ENCODE measurements at regions not wholly inside any gene's neighbourhood (a gene's known extent, or its start where the extent isn't known, plus 50 kb on each side); places are given as distances from the start of the nearest gene placed in this dataset.

DNA sequence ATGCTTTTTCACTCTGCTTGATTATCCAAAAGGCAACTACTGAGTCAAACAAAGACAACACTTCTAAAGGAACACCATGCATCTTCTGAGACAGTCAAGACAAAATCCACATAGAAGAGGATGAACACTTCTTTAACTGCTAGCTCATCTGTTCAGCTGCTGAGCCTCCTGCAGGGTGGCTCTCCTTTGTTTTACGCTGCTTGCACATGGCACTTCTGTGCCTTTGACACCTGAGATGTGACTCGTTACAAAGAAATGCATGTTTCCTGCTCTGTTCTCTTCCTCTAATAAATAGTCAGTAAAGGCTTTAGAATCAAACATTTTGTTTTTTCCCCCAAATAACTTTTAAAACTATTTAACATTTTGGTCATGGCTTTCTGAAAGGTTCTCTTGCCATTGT lies 1129.4 kb downstream of the TDRD15 start:
- no peak for DNase-seq (ENCODE audit: low read depth, low spot score)
- Histone ChIP-seq H3K4me1 (ENCODE audit: control insufficient read depth, insufficient read depth, low read length) (no peaks in the 10 kb centered on the region; the same call in 1 of the 2 replicates), H3K27ac (ENCODE audit: low read length) (no peak overlapping the region), H3K27me3 (ENCODE audit: control insufficient read depth, insufficient read depth, low read length) (no peaks in the 10 kb centered on the region), H3K9me3 (ENCODE audit: control insufficient read depth, insufficient read depth, low read length) (no peaks in the 10 kb centered on the region), H3K36me3 (ENCODE audit: control insufficient read depth, insufficient read depth, low read length) (no peaks in the 10 kb centered on the region), H3K4me3 (ENCODE audit: low read length) (no peak overlapping the region)
- no CpG with 5 or more reads among the region's 2 CpGs for WGBS (ENCODE audit: insufficient coverage, insufficient read length)

DNA sequence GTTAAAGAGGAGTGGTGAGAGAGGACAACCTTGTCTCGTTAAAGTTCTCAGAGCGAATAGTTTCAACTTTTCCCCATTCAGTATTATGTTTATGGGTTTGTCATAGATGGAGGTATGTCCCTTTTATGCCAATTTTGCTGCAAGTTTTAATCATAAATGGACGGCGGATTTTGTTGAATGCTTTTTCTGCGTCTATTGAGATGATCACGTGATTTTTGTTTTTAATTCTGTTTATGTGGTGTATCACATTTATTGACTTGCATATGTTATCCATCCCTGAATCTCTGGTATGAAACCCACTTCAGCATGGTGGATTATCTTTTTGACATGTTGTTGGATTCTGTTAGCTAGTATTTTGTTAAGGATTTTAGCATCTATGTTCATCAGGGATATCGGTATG lies 1123.8 kb upstream of the KLHL29 start:
- Histone ChIP-seq H3K27me3 (ENCODE audit: control insufficient read depth, insufficient read depth, low read length) (no peaks in the 10 kb centered on the region), H3K4me3 (ENCODE audit: low read length) (no peak overlapping the region), H3K4me1 (ENCODE audit: control insufficient read depth, insufficient read depth, low read length) (no peaks in the 10 kb centered on the region), H3K27ac (ENCODE audit: low read length) (no peak overlapping the region), H3K9me3 (ENCODE audit: control insufficient read depth, insufficient read depth, low read length) (no peaks in the 10 kb centered on the region), H3K36me3 (ENCODE audit: control insufficient read depth, insufficient read depth, low read length) (no peaks in the 10 kb centered on the region)
- DNase-seq (ENCODE audit: low read depth, low spot score): no peak
- no CpG with 5 or more reads among the region's 7 CpGs for WGBS (ENCODE audit: insufficient coverage, insufficient read length)

GRCh38 chr2:22270341-22270740 lies 1114.6 kb upstream of the KLHL29 start:
- Histone ChIP-seq H3K9me3 (ENCODE audit: control insufficient read depth, insufficient read depth, low read length) (no peaks in the 10 kb centered on the region), H3K27me3 (ENCODE audit: control insufficient read depth, insufficient read depth, low read length) (no peaks in the 10 kb centered on the region), H3K4me3 (ENCODE audit: low read length) (no peak overlapping the region), H3K27ac (ENCODE audit: low read length) (no peak overlapping the region), H3K36me3 (ENCODE audit: control insufficient read depth, insufficient read depth, low read length) (no peaks in the 10 kb centered on the region), H3K4me1 (ENCODE audit: control insufficient read depth, insufficient read depth, low read length) (no peaks in the 10 kb centered on the region)
- DNase-seq (ENCODE audit: low read depth, low spot score): no peak
- WGBS (ENCODE audit: insufficient coverage, insufficient read length): 100% methylated on average over 1 of the region's 1 CpG

GRCh38 chr2:22273853-22274252 lies 1111.1 kb upstream of the KLHL29 start:
- Histone ChIP-seq H3K36me3 (ENCODE audit: control insufficient read depth, insufficient read depth, low read length) (no peaks in the 10 kb centered on the region), H3K4me3 (ENCODE audit: low read length) (no peak overlapping the region), H3K27me3 (ENCODE audit: control insufficient read depth, insufficient read depth, low read length) (no peaks in the 10 kb centered on the region), H3K27ac (ENCODE audit: low read length) (no peak overlapping the region), H3K4me1 (ENCODE audit: control insufficient read depth, insufficient read depth, low read length) (no peaks in the 10 kb centered on the region), H3K9me3 (ENCODE audit: control insufficient read depth, insufficient read depth, low read length) (no peaks in the 10 kb centered on the region)
- WGBS (ENCODE audit: insufficient coverage, insufficient read length): no CpG with 5 or more reads among the region's 1 CpG
- no peak for DNase-seq (ENCODE audit: low read depth, low spot score)

DNA sequence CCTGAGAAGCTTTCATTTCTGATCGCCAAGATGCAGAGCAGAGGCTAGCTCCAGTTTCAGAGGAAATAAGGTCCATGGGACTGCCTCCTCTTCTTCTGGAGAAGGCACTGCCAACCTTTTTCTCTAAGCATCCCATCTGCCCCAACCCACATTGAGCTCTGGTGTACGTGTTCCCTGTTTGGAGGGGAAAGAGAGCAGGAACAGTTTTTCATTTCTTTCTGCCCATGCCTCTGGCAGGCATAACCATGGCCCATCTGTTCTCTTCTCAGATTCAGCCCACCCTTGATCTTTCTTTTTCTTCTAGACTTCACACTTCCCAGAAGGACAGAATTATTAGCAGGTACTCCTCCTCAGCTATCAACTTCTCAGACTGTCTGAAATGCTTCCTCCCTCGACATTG lies 1110.3 kb upstream of the KLHL29 start:
- H3K36me3 ChIP-seq (ENCODE audit: control insufficient read depth, insufficient read depth, low read length): no peaks in the 10 kb centered on the region
- no peak overlapping the region for H3K4me3 ChIP-seq (ENCODE audit: low read length)
- no peaks in the 10 kb centered on the region for H3K4me1 ChIP-seq (ENCODE audit: control insufficient read depth, insufficient read depth, low read length)
- H3K9me3 ChIP-seq (ENCODE audit: control insufficient read depth, insufficient read depth, low read length): no peaks in the 10 kb centered on the region
- no peak for DNase-seq (ENCODE audit: low read depth, low spot score)
- no CpG with 5 or more reads among the region's 3 CpGs for WGBS (ENCODE audit: insufficient coverage, insufficient read length)
- H3K27me3 ChIP-seq (ENCODE audit: control insufficient read depth, insufficient read depth, low read length): no peaks in the 10 kb centered on the region
- no peak overlapping the region for H3K27ac ChIP-seq (ENCODE audit: low read length)

DNA sequence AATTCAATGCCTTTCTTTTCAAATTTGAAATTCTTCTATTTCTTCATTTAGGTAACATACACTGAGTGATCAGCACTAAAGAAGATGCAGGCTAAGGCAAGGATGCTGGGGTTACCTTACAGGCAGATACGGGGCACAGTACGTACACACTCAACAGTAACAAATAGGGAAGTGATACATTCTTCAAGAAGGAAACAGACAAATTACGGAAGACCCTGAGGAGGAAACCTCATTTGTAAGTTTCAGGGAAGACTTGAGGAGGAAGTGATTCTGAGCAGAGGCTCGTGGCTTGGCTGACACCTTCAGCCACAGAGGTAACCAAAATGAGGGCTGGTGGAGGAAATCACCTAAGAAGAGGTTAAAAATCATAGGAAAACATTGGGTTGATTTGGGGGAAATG lies 1108.3 kb upstream of the KLHL29 start:
- DNase-seq (ENCODE audit: low read depth, low spot score): no peak
- no peak overlapping the region for H3K4me3 ChIP-seq (ENCODE audit: low read length)

GRCh38 chr2:22279541-22279940 lies 1105.4 kb upstream of the KLHL29 start:
- no peaks in the 10 kb centered on the region for H3K27me3 ChIP-seq (ENCODE audit: control insufficient read depth, insufficient read depth, low read length)
- H3K4me3 ChIP-seq (ENCODE audit: low read length): no peak overlapping the region
- no peaks in the 10 kb centered on the region for H3K36me3 ChIP-seq (ENCODE audit: control insufficient read depth, insufficient read depth, low read length)
- DNase-seq (ENCODE audit: low read depth, low spot score): no peak
- H3K27ac ChIP-seq (ENCODE audit: low read length): no peak overlapping the region
- no peaks in the 10 kb centered on the region for H3K9me3 ChIP-seq (ENCODE audit: control insufficient read depth, insufficient read depth, low read length)
- H3K4me1 ChIP-seq (ENCODE audit: control insufficient read depth, insufficient read depth, low read length): no peaks in the 10 kb centered on the region

More for the DNA sequence above, 1108.3 kb upstream of the KLHL29 start:
- H3K36me3 ChIP-seq (ENCODE audit: control insufficient read depth, insufficient read depth, low read length): no peaks in the 10 kb centered on the region
- WGBS (ENCODE audit: insufficient coverage, insufficient read length): no CpG with 5 or more reads among the region's 4 CpGs
- H3K27ac ChIP-seq (ENCODE audit: low read length): no peak overlapping the region
- H3K27me3 ChIP-seq (ENCODE audit: control insufficient read depth, insufficient read depth, low read length): no peaks in the 10 kb centered on the region
- H3K9me3 ChIP-seq (ENCODE audit: control insufficient read depth, insufficient read depth, low read length): no peaks in the 10 kb centered on the region
- no peaks in the 10 kb centered on the region for H3K4me1 ChIP-seq (ENCODE audit: control insufficient read depth, insufficient read depth, low read length)

GRCh38 chr2:22281033-22281432 lies 1103.9 kb upstream of the KLHL29 start:
- no peak for DNase-seq (ENCODE audit: low read depth, low spot score)
- no CpG with 5 or more reads among the region's 4 CpGs for WGBS (ENCODE audit: insufficient coverage, insufficient read length)

DNA sequence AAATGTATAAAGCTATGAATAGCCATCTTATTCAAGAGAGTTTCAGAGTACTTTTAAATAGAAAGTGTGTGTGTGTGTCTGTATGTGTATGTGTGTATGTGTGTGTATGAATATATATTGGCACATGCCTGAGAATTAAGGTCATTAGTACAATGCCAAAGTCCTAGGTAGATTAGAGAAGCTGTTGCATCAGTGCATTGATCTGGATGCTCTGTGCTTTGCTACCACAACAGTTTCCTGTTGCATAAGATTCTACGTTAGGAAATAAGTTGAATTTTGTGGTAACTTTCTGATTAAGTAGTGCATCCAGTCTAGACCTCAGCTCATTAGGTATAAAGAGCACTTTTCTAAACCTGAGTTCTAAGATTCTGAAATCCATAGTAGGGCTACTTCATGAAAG lies 1102.8 kb upstream of the KLHL29 start:
- no peaks in the 10 kb centered on the region for H3K4me1 ChIP-seq (ENCODE audit: control insufficient read depth, insufficient read depth, low read length)
- DNase-seq (ENCODE audit: low read depth, low spot score): no peak
- no peaks in the 10 kb centered on the region for H3K9me3 ChIP-seq (ENCODE audit: control insufficient read depth, insufficient read depth, low read length)
- no peaks in the 10 kb centered on the region for H3K27me3 ChIP-seq (ENCODE audit: control insufficient read depth, insufficient read depth, low read length)
- WGBS (ENCODE audit: insufficient coverage, insufficient read length): no CpG with 5 or more reads among the region's 1 CpG
- no peak overlapping the region for H3K4me3 ChIP-seq (ENCODE audit: low read length)
- H3K27ac ChIP-seq (ENCODE audit: low read length): no peak overlapping the region
- H3K36me3 ChIP-seq (ENCODE audit: control insufficient read depth, insufficient read depth, low read length): no peaks in the 10 kb centered on the region

More at GRCh38 chr2:22281033-22281432, 1103.9 kb upstream of the KLHL29 start:
- Histone ChIP-seq H3K27me3 (ENCODE audit: control insufficient read depth, insufficient read depth, low read length) (no peaks in the 10 kb centered on the region), H3K4me3 (ENCODE audit: low read length) (no peak overlapping the region), H3K36me3 (ENCODE audit: control insufficient read depth, insufficient read depth, low read length) (no peaks in the 10 kb centered on the region), H3K27ac (ENCODE audit: low read length) (no peak overlapping the region), H3K4me1 (ENCODE audit: control insufficient read depth, insufficient read depth, low read length) (no peaks in the 10 kb centered on the region), H3K9me3 (ENCODE audit: control insufficient read depth, insufficient read depth, low read length) (no peaks in the 10 kb centered on the region)

DNA sequence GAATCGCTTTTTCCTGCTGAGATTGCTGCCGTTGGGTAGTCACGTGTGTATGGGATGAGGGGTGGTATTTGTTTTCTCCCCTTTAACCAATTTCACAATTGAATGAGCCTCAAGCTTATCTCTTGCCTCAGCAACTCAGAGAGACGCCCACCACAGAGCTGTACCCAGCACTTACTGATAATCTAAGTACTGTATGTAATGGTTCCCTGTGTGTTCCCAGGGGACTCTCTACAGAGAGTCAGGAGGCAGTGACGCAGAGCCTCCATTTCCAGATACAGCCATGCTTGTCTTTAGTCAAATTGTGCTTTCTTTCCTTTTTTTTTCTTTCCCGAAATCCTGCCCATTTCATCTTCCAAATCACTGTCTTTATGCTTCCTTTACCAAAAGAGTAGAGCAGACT lies 1102.1 kb upstream of the KLHL29 start:
- Histone ChIP-seq H3K27ac (ENCODE audit: low read length) (no peak overlapping the region), H3K36me3 (ENCODE audit: control insufficient read depth, insufficient read depth, low read length) (no peaks in the 10 kb centered on the region), H3K9me3 (ENCODE audit: control insufficient read depth, insufficient read depth, low read length) (no peaks in the 10 kb centered on the region), H3K4me1 (ENCODE audit: control insufficient read depth, insufficient read depth, low read length) (no peaks in the 10 kb centered on the region), H3K27me3 (ENCODE audit: control insufficient read depth, insufficient read depth, low read length) (no peaks in the 10 kb centered on the region), H3K4me3 (ENCODE audit: low read length) (no peak overlapping the region)
- no peak for DNase-seq (ENCODE audit: low read depth, low spot score)
- WGBS (ENCODE audit: insufficient coverage, insufficient read length): no CpG with 5 or more reads among the region's 6 CpGs

DNA sequence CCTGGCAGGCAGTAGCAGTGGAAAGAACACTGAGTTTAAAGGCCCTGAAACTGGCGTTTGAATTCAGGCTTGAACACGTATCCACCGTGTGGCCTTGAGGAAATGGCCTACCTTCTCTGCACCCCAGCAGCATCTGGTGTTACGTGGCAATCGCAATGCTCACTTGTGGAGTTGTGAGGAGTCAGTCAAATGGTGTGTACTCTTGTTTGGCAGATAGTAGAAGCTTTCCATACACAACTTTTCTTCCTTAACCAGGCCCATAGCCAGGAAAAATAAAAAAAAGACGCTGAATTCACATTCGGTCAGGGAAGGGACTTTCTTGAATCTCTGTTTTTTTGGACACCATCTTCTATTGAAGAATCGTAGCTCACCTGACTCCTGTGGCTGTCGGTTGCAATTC lies 1101.5 kb upstream of the KLHL29 start:
- Histone ChIP-seq H3K9me3 (ENCODE audit: control insufficient read depth, insufficient read depth, low read length) (no peaks in the 10 kb centered on the region), H3K27me3 (ENCODE audit: control insufficient read depth, insufficient read depth, low read length) (no peaks in the 10 kb centered on the region), H3K27ac (ENCODE audit: low read length) (no peak overlapping the region), H3K36me3 (ENCODE audit: control insufficient read depth, insufficient read depth, low read length) (no peaks in the 10 kb centered on the region), H3K4me3 (ENCODE audit: low read length) (no peak overlapping the region), H3K4me1 (ENCODE audit: control insufficient read depth, insufficient read depth, low read length) (no peaks in the 10 kb centered on the region)
- no peak for DNase-seq (ENCODE audit: low read depth, low spot score)
- no CpG with 5 or more reads among the region's 9 CpGs for WGBS (ENCODE audit: insufficient coverage, insufficient read length)

Data from iPS DF 6.9 (cell line).